Panc1 (cell line): ENCODE measurements at regions not wholly inside any gene's neighbourhood (a gene's known extent, or its start where the extent isn't known, plus 50 kb on each side); places are given as distances from the start of the nearest gene placed in this dataset.

Experiments used
- CTCF ChIP-seq: fragments of 450-650 bp; IDR thresholded peaks from 2 replicates; pipeline ENCODE4 v1.5.1; 2017; ENCODE audit warnings: mild to moderate bottlenecking
- POLR2AphosphoS5 ChIP-seq: IDR thresholded peaks from 2 replicates; pipeline ENCODE4 v1.6.1; 2012; ENCODE audit warnings: mild to moderate bottlenecking, low read depth, low read length, moderate library complexity

GRCh38 chr18:77821892-77822291 is 572.2 kb downstream of the GALR1 start:
- TF ChIP-seq CTCF (no peak), POLR2AphosphoS5 (no peak)
